Myocyte (in vitro differentiated cells): ENCODE measurements at regions not wholly inside any gene's neighbourhood (a gene's known extent, or its start where the extent isn't known, plus 50 kb on each side); places are given as distances from the start of the nearest gene placed in this dataset.
A peak's percentile ranks its signal among the peaks of the same experiment; 100 is the strongest.

ENCODE experiments used
- DNase-seq: peaks from one replicate; pipeline ENCODE4 v3.0.0-alpha.2; 2012; ENCODE audit warnings: low read depth

DNA sequence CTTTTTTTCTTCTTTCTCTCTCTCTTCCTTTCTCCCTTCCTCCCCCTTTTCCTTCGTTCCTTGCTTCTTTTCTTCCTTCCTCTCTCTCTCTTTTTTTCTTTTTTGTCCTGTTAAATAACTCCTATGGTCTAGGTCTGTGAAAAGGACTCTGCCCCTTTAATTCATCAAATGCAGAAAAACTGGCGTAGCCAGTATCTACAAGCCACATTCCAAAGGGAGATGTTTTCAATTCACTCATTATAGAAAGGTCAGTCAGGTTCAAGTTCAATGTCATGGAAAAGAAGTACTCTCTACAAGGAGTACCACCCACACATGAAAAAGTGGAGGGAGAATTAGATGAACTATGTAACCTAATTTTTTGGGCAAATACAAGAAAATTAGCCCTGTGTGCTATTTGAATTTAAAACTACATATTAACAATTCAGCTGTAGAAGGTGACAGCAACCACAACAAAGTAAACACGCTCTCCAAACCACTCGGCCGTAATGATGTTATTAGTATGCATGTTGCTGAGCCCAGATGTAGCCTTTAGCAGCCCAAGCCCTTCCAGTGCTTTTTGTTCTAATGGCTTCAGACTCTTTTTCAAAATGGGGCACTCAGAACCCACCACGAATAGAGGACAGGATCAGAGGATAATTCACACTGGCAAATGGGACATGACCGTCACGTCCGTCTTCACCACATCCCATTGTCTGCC is 735.4 kb upstream of the FANCL start:
- no peak for DNase-seq

DNA sequence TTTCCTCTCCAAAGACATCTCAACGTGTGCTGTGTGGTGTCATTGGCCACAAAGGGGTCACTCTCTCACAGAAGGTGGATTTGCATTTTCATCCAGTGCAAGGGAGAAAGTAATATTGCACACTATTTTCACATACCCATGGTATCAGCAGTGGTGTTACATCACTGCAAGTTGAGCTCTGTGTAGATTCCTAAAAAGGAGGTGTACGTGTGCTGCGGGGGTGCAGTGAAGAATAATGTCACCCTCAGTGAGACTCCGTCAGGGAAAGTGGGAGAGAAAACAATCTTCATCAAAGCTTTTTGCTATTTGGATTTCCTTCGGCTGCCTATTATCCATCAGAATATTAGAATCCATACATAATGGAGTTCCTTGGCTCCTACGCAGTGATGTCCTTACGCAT is 733.8 kb upstream of the FANCL start:
- DNase-seq: no peak

DNA sequence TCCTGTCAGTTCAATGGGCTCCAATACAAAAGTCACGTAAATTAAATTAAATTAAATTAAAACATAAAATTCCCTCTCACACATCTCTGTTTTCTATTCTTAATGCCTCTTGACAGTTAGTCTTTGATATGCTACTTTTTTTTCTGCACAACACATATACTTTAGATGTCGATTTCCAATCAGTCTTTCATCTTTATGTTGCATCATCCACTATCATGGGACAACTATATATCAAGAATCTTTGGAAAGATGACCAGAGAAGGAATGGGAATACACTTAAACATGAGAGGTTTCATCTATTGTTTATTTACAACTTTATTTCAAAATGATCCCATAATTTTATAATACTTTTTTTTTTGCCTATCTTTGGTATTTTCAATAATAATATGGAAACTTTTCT is 733.3 kb upstream of the FANCL start:
- no peak for DNase-seq

DNA sequence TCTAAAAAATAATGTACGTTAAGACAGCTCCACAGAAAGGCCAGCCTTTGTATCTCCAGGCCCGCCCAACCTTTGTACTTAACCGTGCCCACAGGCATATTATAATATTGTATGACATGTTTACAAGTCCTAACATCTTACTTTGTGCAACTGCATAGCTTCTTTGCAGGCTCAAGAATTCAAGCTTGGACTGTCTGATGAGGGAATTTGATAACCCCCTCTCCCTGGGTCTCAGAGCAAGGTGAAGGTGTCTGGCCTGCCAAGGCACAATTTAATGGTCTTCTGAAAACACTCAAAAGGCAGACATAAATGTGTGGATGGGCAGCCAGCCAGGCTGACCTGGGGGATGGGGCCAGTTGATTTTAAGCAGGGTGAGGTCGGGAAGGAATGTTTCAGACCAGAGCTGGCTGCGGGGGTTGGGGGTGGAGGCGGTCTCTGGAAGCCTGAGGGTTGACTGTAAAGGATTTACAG is 732.7 kb upstream of the FANCL start:
- DNase-seq: no peak

DNA sequence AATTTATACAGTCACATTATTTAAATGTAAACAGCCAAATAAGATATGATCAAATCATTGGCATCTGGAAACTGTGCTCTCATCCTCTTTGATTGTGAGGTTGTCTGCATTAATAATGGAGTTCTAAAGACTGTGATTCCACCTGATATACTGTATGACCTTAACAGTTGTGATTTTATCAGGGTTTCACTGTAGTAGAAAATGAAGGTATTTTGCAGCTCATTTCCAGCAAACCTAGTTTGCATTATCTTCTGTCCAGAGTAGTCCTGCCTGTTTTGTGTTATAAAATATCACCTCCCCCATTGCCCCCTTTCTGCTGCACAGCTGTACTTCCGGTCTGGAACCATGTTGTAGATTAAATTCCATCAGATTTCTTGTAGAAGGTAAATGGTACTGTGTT is 731.6 kb upstream of the FANCL start:
- no peak for DNase-seq

DNA sequence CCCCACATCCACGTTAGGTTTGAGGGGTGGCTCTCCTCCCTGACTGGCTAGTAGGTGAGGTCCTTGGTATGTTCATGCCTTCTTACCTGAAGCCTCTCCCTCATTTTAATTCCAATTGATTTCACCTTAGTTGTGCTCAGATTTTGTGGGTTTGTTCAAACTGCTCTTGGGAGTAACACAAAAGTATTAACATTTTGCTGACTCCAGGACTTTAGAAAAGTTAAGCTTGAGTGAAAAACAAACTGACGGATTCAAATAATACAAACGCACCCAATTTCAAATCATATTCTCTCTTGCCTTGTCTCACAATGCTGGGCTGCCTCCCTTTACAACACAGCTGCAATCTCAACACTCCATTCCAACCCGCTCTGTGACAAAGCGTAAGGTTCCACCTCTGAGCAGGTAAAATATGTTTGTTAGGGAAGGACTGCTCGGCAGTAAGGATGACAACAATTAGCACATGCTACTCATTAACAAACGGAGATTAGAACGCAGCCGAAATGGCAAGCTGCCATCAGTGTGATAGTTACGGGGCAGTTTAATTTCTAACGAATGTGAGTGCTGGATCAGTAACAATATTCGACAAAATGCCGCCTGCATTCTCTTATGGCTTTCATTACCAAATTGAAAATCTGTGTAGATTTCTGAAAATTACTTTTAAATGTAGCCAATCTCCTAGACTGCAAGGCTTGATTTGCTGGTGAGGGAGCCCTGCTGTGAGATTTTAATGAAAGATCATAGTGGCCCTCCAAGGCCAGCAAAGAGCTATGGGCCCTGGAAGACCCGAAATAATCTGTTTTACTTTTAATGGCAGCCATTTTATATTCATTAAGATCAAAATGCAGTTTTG is 730.6 kb upstream of the FANCL start:
- DNase-seq: no peak

DNA sequence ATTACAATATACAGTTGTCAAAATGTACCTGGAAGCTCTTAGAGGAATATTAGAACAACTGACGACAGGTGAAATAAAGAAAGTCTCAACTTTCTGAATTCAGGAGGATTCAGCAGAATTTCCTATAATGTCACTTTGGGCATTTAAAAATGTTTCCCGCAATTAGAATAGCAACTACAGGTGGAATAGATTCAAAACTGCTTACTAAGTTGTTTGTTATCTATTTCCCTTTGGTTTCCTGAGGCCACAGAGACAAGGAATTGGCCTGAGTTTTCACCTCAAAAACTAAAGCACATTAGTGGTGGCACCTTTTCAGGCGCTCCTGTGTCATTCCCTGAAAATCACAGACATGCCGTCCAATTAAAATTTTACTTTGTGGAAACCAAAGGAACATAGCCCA is 729.2 kb upstream of the FANCL start:
- DNase-seq: no peak

DNA sequence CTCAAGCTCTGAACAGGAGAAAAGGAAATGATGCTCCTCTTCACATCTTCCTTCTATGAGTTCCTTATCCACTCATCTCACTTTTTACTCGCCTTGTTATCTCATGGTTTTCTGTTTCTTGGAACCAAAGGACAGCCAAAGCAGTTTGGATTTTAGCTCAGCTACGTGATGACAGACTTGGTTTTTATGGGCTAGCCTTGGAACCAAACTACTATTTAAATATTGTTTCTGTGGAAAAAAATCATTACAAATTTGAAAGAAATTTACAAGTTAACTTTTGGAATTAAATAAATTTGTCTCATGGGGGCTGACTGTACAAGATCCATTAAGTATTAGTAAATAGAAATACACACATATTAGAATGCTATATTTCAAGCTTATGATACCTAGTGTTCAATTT is 727.8 kb upstream of the FANCL start:
- DNase-seq: no peak

DNA sequence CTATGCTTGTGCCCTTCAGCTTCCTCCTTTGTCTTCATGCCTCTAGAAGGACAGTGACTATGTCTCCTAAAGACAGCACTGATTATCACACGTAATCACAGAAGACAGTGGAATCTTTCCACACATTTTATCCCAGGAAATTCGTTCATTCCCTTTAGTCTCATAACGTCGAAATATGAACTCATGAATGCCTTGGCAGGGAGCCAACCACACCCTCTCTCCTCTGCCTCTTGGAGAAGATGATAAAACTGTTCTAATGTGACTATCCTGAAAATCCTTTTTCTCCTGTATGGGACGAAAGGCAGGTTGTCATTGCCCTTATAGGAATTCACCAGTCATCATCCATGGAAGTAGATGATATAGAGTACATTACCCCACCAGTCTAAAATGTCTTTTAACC is 726.6 kb upstream of the FANCL start:
- no peak for DNase-seq

DNA sequence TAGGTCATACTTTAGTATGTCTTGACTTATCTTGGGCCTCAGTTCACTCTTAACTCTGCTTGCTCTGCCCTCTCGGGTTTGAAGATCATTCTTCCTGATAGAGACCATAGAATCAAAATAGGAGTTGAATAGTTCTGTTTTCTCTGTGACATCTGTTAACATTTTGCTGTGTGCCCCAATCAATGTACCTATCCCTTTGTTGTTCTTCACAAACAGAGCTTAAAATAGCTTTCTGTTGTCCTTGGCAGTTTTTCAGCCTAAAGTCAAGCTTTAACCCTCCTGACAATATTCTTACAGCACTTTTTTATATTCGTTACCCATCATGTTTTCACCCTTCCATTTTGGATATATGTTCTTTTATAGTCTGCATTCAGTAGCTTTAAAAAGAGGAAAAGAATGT is 724.5 kb upstream of the FANCL start:
- no peak for DNase-seq

DNA sequence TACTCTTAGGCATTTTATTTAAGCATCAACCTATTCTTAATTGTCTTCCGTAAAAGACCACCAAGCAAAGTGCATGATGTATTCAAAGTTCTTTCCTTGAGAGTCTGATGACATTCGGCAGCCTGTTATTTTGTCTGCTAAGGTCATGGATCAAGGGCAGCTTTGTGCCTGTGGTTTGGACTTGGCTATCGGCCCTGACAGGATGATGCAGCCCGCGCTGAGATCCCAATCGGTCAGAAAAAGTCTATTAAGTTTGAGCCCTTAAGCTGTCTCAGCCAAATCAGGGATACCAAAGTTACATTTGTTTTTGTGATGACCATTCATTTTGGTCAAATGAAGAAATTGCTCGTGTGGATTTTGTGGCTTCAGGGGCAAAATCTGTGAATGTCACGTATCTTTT is 718.9 kb upstream of the FANCL start:
- DNase-seq: no peak

DNA sequence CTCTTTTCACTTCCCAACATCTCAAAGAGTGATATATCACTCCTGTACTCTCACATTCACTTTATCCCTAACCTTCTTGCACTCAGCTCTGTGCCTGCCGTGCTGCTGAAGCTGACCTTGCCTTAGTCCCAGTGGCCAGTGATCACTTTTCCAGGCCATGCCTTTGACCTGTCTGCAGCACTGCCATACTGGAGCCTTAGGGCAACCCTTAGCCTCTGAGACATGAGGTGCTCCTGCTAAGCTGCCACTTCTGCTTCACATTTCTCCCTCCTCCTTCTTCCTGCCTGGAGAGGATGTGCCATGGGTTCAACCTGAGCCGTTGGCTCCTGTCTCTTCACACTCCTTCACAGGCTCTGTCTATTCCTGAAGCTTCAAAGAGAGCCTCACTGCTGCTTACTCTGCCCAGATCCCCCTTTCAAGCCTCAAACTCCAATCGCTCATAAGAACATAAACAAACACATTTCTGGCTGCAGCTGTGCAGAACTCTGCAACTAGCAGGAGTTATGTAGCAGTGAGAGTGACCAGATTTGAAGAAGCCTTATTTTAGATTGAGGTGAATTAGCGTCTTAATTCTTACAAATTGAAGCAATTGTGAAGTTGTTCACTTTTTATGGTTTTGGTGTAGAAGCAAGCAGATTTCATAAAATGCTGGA is 716.2 kb upstream of the FANCL start:
- no peak for DNase-seq

DNA sequence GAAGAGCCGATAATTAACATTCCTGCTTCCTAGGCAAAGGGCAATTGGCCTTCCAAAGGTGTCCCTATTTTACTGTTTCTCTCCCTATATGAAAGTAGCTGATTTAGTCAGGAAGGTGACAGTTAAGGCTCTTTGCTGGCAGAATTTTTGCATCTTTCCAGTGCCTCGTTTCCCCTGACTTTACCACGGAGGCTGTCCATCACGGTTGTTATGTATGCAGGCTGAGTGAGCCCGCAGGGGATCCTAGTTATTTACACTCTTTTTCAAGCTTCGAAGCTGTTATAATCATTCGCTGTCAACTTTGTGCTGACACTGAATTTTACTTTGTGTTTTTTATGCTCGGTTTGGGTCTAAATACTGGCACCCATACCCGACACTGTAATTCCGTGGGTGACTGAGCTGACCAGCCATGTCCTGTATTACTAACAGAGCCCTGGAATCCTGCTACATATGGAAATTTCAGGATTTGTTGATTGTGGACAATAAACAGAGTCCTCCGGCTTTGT is 713.8 kb upstream of the FANCL start:
- no peak for DNase-seq

DNA sequence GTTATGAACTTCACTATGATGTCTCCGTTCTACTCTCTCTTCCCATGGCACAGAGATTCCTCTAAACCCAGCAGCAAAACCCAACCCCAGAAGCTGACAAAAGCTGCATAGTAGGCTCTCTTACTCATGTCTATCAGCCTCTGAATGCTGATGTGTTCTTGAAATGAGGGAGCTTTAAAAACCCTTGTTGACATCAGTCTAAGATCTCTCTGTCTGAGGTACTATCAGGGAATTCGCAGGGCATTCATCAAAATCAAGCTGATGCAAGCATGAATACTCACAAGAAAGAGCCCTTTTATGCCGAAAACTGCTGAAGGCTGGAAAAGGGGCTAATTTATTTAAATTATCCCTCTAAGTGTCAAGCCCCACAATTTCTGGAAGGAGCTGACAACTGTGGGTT is 710.6 kb upstream of the FANCL start:
- no peak for DNase-seq

DNA sequence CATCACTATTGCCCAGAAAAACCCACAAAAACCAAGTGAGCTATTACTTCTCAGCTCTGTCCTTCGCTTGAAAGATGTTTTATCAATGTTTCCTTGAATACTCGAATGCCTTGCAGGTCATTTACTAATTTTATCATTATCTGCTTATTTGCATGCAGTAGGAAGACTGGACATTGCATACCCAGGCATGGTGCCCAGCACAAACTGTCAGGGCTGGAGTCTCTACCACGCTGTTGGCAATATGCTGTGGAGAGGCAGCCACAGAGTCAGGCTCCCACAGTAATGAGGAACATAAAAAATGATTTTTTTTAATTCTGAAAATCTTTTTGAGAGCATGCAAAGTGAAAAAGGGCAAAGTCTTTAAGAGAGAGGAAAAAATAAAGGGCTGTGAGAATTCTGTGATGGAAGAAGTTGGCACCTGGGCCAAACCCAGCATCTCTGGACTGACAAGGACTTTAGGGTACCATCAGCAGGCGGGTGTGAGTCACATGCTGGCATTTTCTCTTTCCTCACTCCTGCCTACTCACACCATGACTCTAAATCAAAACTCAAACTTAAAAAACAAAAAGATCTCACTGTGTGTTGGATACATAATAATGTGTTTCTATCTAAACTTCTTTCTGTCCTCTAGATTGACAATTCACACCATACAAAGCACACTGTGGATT is 709.8 kb upstream of the FANCL start:
- no peak for DNase-seq

DNA sequence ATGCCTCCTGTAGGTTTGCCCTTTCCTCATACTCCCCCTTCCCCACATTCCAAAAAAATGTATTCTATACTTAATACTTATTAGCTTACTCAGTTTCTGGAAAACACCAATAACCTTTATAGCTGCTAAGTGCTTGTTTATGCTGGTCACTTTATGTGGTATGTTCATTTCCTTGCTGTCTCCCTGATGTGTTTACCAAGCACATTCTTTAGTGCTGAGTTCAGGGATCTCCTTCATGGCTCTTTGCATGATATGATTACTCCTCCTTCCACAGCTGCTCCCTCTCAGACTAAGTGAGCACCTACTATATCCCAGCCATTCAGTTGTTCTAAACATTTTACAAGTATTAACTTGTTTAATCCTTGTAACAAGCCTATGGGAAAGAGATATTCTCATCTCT is 698.3 kb upstream of the FANCL start:
- no peak for DNase-seq

DNA sequence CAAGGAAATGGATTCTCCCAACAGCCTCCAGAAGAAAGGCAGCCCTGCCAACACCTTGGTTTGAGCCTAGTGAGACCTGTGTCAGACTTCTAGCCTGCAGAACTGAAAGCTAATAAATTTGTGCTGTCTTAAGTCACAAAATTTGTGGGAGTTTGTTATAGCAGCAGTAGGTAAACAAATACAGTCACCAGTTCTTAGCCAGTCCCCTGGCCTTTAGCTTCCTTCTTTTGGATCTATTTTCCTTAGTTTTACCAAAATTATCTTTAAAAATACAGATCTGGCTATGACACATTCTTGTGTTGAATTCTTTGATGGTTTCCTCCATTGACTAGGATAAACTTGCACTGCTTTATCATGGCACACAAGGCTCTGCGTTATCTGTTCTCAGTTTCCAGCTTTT is 697.9 kb upstream of the FANCL start:
- no peak for DNase-seq

DNA sequence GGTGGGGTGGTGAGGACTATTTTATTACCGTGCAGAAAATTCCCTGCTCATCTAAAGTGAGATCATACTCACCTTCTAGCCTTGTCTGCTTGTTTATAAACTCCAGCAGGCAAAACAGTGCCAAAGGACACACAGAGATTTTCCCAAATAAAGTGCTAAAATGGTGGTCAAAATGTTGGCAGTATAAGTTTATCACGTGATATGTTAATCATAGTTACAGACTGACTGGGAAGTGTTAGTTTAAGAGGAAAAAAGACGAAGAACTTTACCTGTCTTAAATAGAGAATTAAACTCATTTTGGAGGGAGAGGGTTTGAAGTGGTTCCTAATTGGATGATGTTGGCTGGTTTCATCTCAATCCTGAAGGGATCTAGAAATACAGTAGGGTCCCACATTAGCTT is 691.7 kb upstream of the FANCL start:
- no peak for DNase-seq

DNA sequence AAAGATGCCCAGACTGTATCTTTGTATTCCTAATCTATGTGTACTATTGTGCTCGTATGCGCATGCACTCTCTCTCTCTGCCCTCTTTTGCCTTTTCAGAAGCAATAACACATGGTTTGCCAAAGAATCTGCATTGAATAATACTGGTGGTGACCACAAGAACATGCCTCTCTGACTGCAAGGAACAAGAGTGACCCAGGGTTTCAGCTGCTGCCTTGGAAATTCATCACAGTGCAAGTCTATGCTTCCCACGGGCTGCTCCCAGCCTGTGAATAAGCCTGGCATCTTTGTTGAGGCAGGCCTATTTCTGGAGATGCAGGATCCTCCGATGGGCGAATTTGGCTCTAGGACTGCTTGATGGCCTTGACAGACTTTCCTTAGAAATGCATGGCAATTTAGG is 689.4 kb upstream of the FANCL start:
- peak; percentile 36 for DNase-seq

DNA sequence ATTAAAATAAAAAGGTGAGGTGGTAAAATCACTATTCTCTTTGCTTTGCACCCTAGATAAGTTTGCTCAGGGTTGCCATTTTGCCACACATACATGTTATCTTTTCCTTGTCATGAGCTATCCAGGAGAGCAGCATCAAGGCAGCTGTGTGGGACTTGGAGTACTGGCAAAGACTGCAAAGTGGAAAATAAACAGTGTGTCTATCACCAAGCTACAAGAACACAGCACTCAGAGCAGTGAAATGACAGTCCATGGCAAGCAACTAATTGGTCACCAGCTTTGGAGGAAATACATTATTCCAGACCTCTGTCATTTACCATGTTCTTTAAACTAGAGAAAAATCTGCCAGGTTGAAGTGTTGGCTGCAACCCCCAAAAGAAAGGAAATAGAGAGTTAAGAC is 687.8 kb upstream of the FANCL start:
- no peak for DNase-seq

DNA sequence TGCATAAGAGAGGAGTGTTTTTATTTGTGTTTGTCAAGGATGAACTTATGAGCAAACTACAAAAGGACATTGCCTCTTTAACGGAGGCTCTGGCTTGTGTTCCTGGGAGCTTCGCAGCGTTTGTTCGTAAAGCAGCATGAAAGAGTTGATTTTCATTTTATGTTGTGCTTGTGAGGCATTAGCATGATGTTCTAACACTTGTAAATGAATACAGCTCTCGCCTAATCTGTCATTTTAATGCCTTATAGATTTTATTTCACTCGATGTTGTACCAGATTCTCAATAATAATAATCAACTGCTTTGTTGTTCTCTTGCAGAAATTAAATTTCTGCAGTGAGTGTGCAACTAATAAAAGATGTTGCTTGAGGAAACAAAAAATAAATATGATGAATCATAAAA is 687.3 kb upstream of the FANCL start:
- DNase-seq: no peak

DNA sequence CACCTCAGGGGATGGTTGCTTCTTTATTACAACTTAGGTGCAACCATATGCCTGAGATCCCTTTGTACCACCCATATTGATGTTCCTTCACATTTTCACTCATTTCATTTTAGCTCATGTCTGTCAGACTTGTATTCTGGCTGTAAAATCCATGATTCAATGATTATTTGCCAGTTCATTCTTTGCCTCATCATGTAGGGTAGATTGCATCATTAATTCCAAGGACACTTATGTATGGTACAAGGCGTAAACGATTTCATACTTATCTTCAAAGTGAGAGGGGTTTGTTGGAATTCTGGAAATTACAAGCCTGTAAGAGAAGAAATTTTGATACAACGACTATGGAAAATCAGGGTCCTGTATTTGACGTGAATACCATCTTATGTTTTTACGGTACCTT is 685.0 kb upstream of the FANCL start:
- no peak for DNase-seq
